Esophagus muscularis mucosa (tissue), 3 donors: ENCODE measurements at regions not wholly inside any gene's neighbourhood (a gene's known extent, or its start where the extent isn't known, plus 50 kb on each side); places are given as distances from the start of the nearest gene placed in this dataset.

Experiments used
- POLR2A ChIP-seq: fragments of 450-650 bp; IDR thresholded peaks from one replicate; pipeline ENCODE4 v1.6.1; 2017; ENCODE audit warnings: antibody characterized with exemption, moderate library complexity, mild to moderate bottlenecking, low read depth
- TF ChIP-seq, protein P1 (sequence below), 3 experiments: fragments of 200-600 bp in 2 of 3; fragments of 450-650 bp in 1 of 3; sonication (generic) in 2 of 3; IDR thresholded peaks; one replicate each; pipeline ENCODE4 v1.5.1; 2017 to 2019; ENCODE audit warnings: antibody characterized with exemption in 3 of 3, mild to moderate bottlenecking in 2 of 3, moderate library complexity in 1 of 3

DNA sequence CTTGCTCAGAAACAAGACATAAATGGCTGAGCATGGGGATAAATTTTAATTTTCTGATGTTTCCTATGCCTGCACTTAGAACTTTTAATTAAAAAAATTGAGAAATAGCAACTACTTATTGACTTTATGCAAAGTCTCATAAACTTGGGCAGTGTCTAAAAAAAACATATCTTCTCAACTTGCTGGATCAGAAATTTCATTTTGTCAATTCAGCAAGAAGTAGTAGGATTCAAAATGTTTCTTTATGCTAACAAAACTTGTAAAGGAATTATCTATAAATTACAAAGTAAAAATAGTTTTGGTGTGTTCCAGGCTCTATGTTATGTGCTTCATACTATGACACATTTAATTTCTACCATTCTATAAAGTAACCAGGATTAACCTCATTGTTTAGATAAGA, 562.2 kb upstream of the IMPG1 start:
- TF ChIP-seq, protein P1, sequence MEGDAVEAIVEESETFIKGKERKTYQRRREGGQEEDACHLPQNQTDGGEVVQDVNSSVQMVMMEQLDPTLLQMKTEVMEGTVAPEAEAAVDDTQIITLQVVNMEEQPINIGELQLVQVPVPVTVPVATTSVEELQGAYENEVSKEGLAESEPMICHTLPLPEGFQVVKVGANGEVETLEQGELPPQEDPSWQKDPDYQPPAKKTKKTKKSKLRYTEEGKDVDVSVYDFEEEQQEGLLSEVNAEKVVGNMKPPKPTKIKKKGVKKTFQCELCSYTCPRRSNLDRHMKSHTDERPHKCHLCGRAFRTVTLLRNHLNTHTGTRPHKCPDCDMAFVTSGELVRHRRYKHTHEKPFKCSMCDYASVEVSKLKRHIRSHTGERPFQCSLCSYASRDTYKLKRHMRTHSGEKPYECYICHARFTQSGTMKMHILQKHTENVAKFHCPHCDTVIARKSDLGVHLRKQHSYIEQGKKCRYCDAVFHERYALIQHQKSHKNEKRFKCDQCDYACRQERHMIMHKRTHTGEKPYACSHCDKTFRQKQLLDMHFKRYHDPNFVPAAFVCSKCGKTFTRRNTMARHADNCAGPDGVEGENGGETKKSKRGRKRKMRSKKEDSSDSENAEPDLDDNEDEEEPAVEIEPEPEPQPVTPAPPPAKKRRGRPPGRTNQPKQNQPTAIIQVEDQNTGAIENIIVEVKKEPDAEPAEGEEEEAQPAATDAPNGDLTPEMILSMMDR (IDR thresholded peaks at IDR 0.05) = no peak
- TF ChIP-seq POLR2A = no peak
